Liver (tissue), 8 donors: ENCODE measurements at regions not wholly inside any gene's neighbourhood (a gene's known extent, or its start where the extent isn't known, plus 50 kb on each side); places are given as distances from the start of the nearest gene placed in this dataset.

ENCODE experiments used
- DNase-seq: peaks from one replicate; pipeline ENCODE4 v3.0.0-alpha.2; 2017; ENCODE audit warnings: low spot score
- H3K27ac ChIP-seq, 2 donors: one replicate each; pipeline ENCODE4 v1.7.0; 2013; ENCODE audit warnings: inconsistent platforms in 2 of 2, low read length in 2 of 2, control low read depth in 1 of 2, low read depth in 1 of 2, mild to moderate bottlenecking in 1 of 2
- H3K27me3 ChIP-seq, 4 donors: one replicate each; pipeline versions ENCODE4 v1.6.1 to v1.7.0; 2013; ENCODE audit warnings: low read length in 3 of 4, inconsistent platforms in 1 of 4, mild to moderate bottlenecking in 1 of 4, moderate library complexity in 1 of 4; ENCODE audit not compliant: control insufficient read depth in 4 of 4, insufficient read depth in 4 of 4
- H3K36me3 ChIP-seq, 4 donors: one replicate each; pipeline versions ENCODE4 v1.6.1 to v1.7.0; 2013; ENCODE audit warnings: low read length in 3 of 4, mild to moderate bottlenecking in 3 of 4, low read depth in 1 of 4, moderate library complexity in 1 of 4; ENCODE audit not compliant: control insufficient read depth in 4 of 4, insufficient read depth in 3 of 4
- H3K4me1 ChIP-seq, 4 donors: one replicate each; pipeline versions ENCODE4 v1.6.1 to v1.7.0; 2013; ENCODE audit warnings: low read length in 3 of 4, mild to moderate bottlenecking in 3 of 4, moderate library complexity in 1 of 4; ENCODE audit not compliant: control insufficient read depth in 4 of 4, insufficient read depth in 4 of 4
- H3K4me3 ChIP-seq, 3 donors: one replicate each; pipeline versions ENCODE4 v1.6.1 to v1.7.0; 2013; ENCODE audit warnings: low read length in 3 of 3, control low read depth in 1 of 3, low read depth in 1 of 3, mild to moderate bottlenecking in 1 of 3
- H3K9ac ChIP-seq, 2 donors: one replicate each; pipeline ENCODE4 v1.7.0; 2013; ENCODE audit warnings: low read length in 2 of 2, mild to moderate bottlenecking in 2 of 2, moderate library complexity in 2 of 2, control low read depth in 1 of 2, low read depth in 1 of 2
- H3K9me3 ChIP-seq, 4 donors: one replicate each; pipeline versions ENCODE4 v1.6.1 to v1.7.0; 2013; ENCODE audit warnings: low read length in 3 of 4; ENCODE audit not compliant: control insufficient read depth in 4 of 4
- CTCF ChIP-seq: fragments of 150-350 bp; IDR thresholded peaks from 2 replicates; pipeline ENCODE4 v1.5.1; 2017; ENCODE audit warnings: improper control_type of control experiment, low read depth, low read length; ENCODE audit not compliant: missing input control
- EGR1 ChIP-seq, 2 donors: IDR thresholded peaks; 2 replicates each; pipeline ENCODE4 v1.6.1; 2016 to 2018; ENCODE audit warnings: antibody characterized with exemption in 2 of 2, low read depth in 2 of 2
- FOXA2 ChIP-seq: IDR thresholded peaks from 2 replicates; pipeline ENCODE4 v1.6.1; 2016; ENCODE audit warnings: antibody characterized with exemption
- GABPA ChIP-seq, 2 donors: IDR thresholded peaks in 1 of 2; conservative IDR thresholded peaks in 1 of 2; 2 replicates each; pipeline ENCODE4 v1.6.1; 2016; ENCODE audit warnings: antibody characterized with exemption in 2 of 2, mild to moderate bottlenecking in 1 of 2, moderate library complexity in 1 of 2
- HNF4A ChIP-seq, 2 donors: conservative IDR thresholded peaks; 2 replicates each; pipeline ENCODE4 v1.6.1; 2016; ENCODE audit warnings: antibody characterized with exemption in 2 of 2, mild to moderate bottlenecking in 2 of 2
- HNF4G ChIP-seq: IDR thresholded peaks from 2 replicates; pipeline ENCODE4 v1.6.1; 2016; ENCODE audit warnings: antibody characterized with exemption
- MAX ChIP-seq: IDR thresholded peaks from 2 replicates; pipeline ENCODE4 v1.6.1; 2016; ENCODE audit warnings: antibody characterized with exemption
- NR2F2 ChIP-seq: IDR thresholded peaks from 2 replicates; pipeline ENCODE4 v1.6.1; 2016; ENCODE audit warnings: antibody characterized with exemption
- RAD21 ChIP-seq, 2 donors: IDR thresholded peaks; 2 replicates each; pipeline ENCODE4 v1.6.1; 2016; ENCODE audit warnings: antibody characterized with exemption in 2 of 2, mild to moderate bottlenecking in 2 of 2
- REST ChIP-seq: IDR thresholded peaks from 2 replicates; pipeline ENCODE4 v1.6.1; 2016; ENCODE audit warnings: antibody characterized with exemption, mild to moderate bottlenecking
- SP1 ChIP-seq: IDR thresholded peaks from 2 replicates; pipeline ENCODE4 v1.6.1; 2018; ENCODE audit warnings: antibody characterized with exemption, mild to moderate bottlenecking
- TAF1 ChIP-seq: conservative IDR thresholded peaks from 2 replicates; pipeline ENCODE4 v1.6.1; 2016; ENCODE audit warnings: antibody characterized with exemption, mild to moderate bottlenecking
- YY1 ChIP-seq: IDR thresholded peaks from 2 replicates; pipeline ENCODE4 v1.6.1; 2016; ENCODE audit warnings: antibody characterized with exemption, mild to moderate bottlenecking
- WGBS: extraction: QIAGEN DNeasy Blood & Tissue Kit; methylation state at CpG from one replicate; pipeline ENCODE4 v1.1.7; 2013; 5-methylcytosine and 5-hydroxymethylcytosine counted together
- TF ChIP-seq, protein P1 (sequence below): IDR thresholded peaks from 2 replicates; pipeline ENCODE4 v1.6.1; 2016; ENCODE audit warnings: antibody characterized with exemption
- donor health status: healthy.
- donor health status: healthy.
- donor health status: healthy.
- donor health status: healthy.
- donor health status: healthy.

DNA sequence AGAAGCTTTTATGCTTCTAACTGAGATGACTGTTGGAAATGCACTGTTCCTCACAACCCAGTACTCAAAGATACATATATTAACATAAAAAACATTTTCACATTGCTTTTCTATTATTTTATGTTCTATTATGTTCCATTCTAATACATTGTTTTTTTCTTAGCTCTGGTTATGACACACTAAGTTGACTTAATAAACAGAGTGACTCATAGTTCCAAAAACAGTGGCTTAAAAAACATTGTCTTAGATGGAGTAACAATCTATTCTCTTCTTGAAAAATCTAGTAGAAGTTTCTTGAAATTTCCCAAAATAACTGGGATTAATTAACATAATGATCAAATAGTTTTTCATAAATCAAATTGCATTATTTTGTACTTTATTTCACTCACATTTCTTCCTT, 328.2 kb upstream of the LRATD1 start:
- no peak for DNase-seq
- Histone ChIP-seq H3K4me1 (no peaks in the 10 kb centered on the region), H3K9ac (no peak overlapping the region), H3K27ac (no peak overlapping the region), H3K36me3 (no peaks in the 10 kb centered on the region), H3K27me3 (no peaks in the 10 kb centered on the region), H3K4me3 (no peak overlapping the region), H3K9me3 (no peaks in the 10 kb centered on the region)
- TF ChIP-seq TAF1 = no peak
- no peak for TF ChIP-seq NR2F2
- TF ChIP-seq, protein P1, sequence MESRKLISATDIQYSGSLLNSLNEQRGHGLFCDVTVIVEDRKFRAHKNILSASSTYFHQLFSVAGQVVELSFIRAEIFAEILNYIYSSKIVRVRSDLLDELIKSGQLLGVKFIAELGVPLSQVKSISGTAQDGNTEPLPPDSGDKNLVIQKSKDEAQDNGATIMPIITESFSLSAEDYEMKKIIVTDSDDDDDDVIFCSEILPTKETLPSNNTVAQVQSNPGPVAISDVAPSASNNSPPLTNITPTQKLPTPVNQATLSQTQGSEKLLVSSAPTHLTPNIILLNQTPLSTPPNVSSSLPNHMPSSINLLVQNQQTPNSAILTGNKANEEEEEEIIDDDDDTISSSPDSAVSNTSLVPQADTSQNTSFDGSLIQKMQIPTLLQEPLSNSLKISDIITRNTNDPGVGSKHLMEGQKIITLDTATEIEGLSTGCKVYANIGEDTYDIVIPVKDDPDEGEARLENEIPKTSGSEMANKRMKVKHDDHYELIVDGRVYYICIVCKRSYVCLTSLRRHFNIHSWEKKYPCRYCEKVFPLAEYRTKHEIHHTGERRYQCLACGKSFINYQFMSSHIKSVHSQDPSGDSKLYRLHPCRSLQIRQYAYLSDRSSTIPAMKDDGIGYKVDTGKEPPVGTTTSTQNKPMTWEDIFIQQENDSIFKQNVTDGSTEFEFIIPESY = no peak
- no peak for TF ChIP-seq MAX
- TF ChIP-seq GABPA (IDR thresholded peaks at IDR 0.05 in 1 of 2, conservative IDR thresholded peaks at IDR 0.05 in 1 of 2) = no peak
- TF ChIP-seq HNF4G = no peak
- no peak for TF ChIP-seq HNF4A (conservative IDR thresholded peaks at IDR 0.05)
- TF ChIP-seq SP1 = no peak
- TF ChIP-seq FOXA2 = no peak
- no peak for TF ChIP-seq CTCF
- no peak for TF ChIP-seq REST
- TF ChIP-seq EGR1 (IDR thresholded peaks at IDR 0.05; ENCODE audit: low read depth in 2 of 2) = no peak
- no peak for TF ChIP-seq YY1

GRCh38 chr2:14306268-14306861, 326.2 kb upstream of the LRATD1 start:
- WGBS = 73% methylated on average over 3 of the region's 3 CpGs
- Histone ChIP-seq H3K9me3 (no peaks in the 10 kb centered on the region), H3K9ac (no peak overlapping the region), H3K36me3 (no peaks in the 10 kb centered on the region), H3K4me1 (no peaks in the 10 kb centered on the region), H3K27me3 (no peaks in the 10 kb centered on the region), H3K4me3 (no peak overlapping the region), H3K27ac (no peak overlapping the region)
- no peak for DNase-seq
- TF ChIP-seq RAD21 (IDR thresholded peaks at IDR 0.05) = no peak
- no peak for TF ChIP-seq TAF1
- no peak for TF ChIP-seq CTCF
- TF ChIP-seq GABPA (IDR thresholded peaks at IDR 0.05 in 1 of 2, conservative IDR thresholded peaks at IDR 0.05 in 1 of 2) = no peak
